CD14-positive monocyte (primary cell): ENCODE measurements at regions not wholly inside any gene's neighbourhood (a gene's known extent, or its start where the extent isn't known, plus 50 kb on each side); places are given as distances from the start of the nearest gene placed in this dataset.
"Not testable (repeated sequence)": the region's sequence is repeated elsewhere in the genome, so short reads cannot be mapped to it uniquely, and the experiment has no call there.

Experiments
- DNase-seq, 3 donors: peaks; one replicate each; pipeline ENCODE4 v3.0.0-alpha.2; 2011 to 2022
- H2AFZ ChIP-seq: 2 replicates; pipeline ENCODE4 v1.6.0; 2012; ENCODE audit warnings: mild to moderate bottlenecking, low read depth, low read length, inconsistent platforms; ENCODE audit not compliant: insufficient read depth, poor library complexity, severe bottlenecking
- H3K27ac ChIP-seq, 2 donors: 1 replicate in 1 of 2; 2 replicates in 1 of 2; pipeline ENCODE4 v1.5.1; 2012 to 2013; ENCODE audit warnings: low read length in 2 of 2, control low read depth in 1 of 2, inconsistent platforms in 1 of 2, low read depth in 1 of 2, mild to moderate bottlenecking in 1 of 2
- H3K27me3 ChIP-seq, 2 donors: one replicate each; pipeline versions ENCODE4 v1.6.0 to v1.6.1; 2011 to 2013; ENCODE audit warnings: low read length in 2 of 2; ENCODE audit not compliant: control insufficient read depth in 2 of 2, insufficient read depth in 2 of 2
- H3K36me3 ChIP-seq, 2 donors: replicated peaks in 1 of 2; 1 replicate in 1 of 2; 2 replicates in 1 of 2; pipeline versions ENCODE4 v1.5.1 to v1.6.1; 2012 to 2013; ENCODE audit warnings: low read length in 2 of 2, control low read depth in 1 of 2, inconsistent platforms in 1 of 2, mild to moderate bottlenecking in 1 of 2; ENCODE audit not compliant: insufficient read depth in 2 of 2, control insufficient read depth in 1 of 2
- H3K4me1 ChIP-seq, 2 donors: 1 replicate in 1 of 2; 2 replicates in 1 of 2; pipeline versions ENCODE4 v1.5.1 to v1.6.1; 2012 to 2013; ENCODE audit warnings: low read length in 2 of 2, control low read depth in 1 of 2, inconsistent platforms in 1 of 2, mild to moderate bottlenecking in 1 of 2, moderate library complexity in 1 of 2; ENCODE audit not compliant: insufficient read depth in 2 of 2, control insufficient read depth in 1 of 2
- H3K4me2 ChIP-seq: replicated peaks from 2 replicates; pipeline ENCODE3; 2012; ENCODE audit warnings: low read length, moderate library complexity, mild to moderate bottlenecking; ENCODE audit not compliant: poor library complexity, severe bottlenecking; ENCODE audit errors: extremely low read depth
- H3K4me3 ChIP-seq, 3 experiments: fragments of 200-600 bp in 1 of 3; sonication (generic) in 1 of 3; replicated peaks in 1 of 3; 1 replicate in 2 of 3; 2 replicates in 1 of 3; pipeline ENCODE4 v1.5.1; 2011 to 2013; ENCODE audit warnings: low read length in 3 of 3, mild to moderate bottlenecking in 3 of 3, control low read depth in 2 of 3, low read depth in 2 of 3, inconsistent platforms in 1 of 3, moderate library complexity in 1 of 3
- H3K79me2 ChIP-seq: 2 replicates; pipeline ENCODE4 v1.6.0; 2012; ENCODE audit warnings: mild to moderate bottlenecking, control low read depth, inconsistent platforms, low read length, moderate library complexity; ENCODE audit not compliant: insufficient read depth
- H3K9ac ChIP-seq: 2 replicates; pipeline ENCODE4 v1.6.0; 2017; ENCODE audit warnings: low read length, mild to moderate bottlenecking; ENCODE audit not compliant: insufficient read depth, poor library complexity, severe bottlenecking
- H3K9me3 ChIP-seq, 2 donors: replicated peaks in 1 of 2; 1 replicate in 1 of 2; 2 replicates in 1 of 2; pipeline versions ENCODE4 v1.5.1 to v1.6.1; 2012 to 2013; ENCODE audit warnings: low read length in 2 of 2, control low read depth in 1 of 2; ENCODE audit not compliant: control insufficient read depth in 1 of 2, insufficient read depth in 1 of 2
- H4K20me1 ChIP-seq: 2 replicates; pipeline ENCODE4 v1.6.0; 2012; ENCODE audit warnings: mild to moderate bottlenecking, low read length, control low read depth, moderate library complexity; ENCODE audit not compliant: insufficient read depth
- H3K27ac Mint-ChIP-seq, 7 donors: one replicate each; pipeline ENCODE4 v1.8.0; 2020; ENCODE audit warnings: mild to moderate bottlenecking in 7 of 7, mixed read lengths in 7 of 7, moderate library complexity in 6 of 7, inconsistent platforms in 2 of 7
- H3K27me3 Mint-ChIP-seq, 3 donors: one replicate each; pipeline ENCODE4 v1.8.0; 2021 to 2022; ENCODE audit warnings: low read depth in 3 of 3, mild to moderate bottlenecking in 3 of 3, mixed read lengths in 3 of 3, moderate library complexity in 3 of 3, inconsistent platforms in 1 of 3
- H3K36me3 Mint-ChIP-seq, 2 donors: one replicate each; pipeline ENCODE4 v1.8.0; 2020; ENCODE audit warnings: mixed read lengths in 2 of 2, inconsistent platforms in 1 of 2, mild to moderate bottlenecking in 1 of 2
- H3K4me1 Mint-ChIP-seq: one replicate; pipeline ENCODE4 v1.8.0; 2020; ENCODE audit warnings: mild to moderate bottlenecking, mixed read lengths
- H3K4me3 Mint-ChIP-seq, 2 donors: one replicate each; pipeline ENCODE4 v1.8.0; 2020; ENCODE audit warnings: mild to moderate bottlenecking in 2 of 2, mixed read lengths in 2 of 2, moderate library complexity in 1 of 2
- H3K9me3 Mint-ChIP-seq, 7 donors: one replicate each; pipeline ENCODE4 v1.8.0; 2020 to 2022; ENCODE audit warnings: mixed read lengths in 7 of 7, mild to moderate bottlenecking in 6 of 7, moderate library complexity in 6 of 7, inconsistent platforms in 2 of 7
- WGBS: methylation state at CpG from one replicate; pipeline ENCODE4 v1.1.5; 2013; ENCODE audit warnings: missing lambda C conversion rate; ENCODE audit not compliant: insufficient coverage; 5-methylcytosine and 5-hydroxymethylcytosine counted together
- intact Hi-C, 2 donors: fragments of 100-400 bp; cut with micrococcal nuclease; formaldehyde crosslinking; loops; one replicate each; pipeline versions ENCODE4 v1.15.0 to v1.15.1; 2023
- TF ChIP-seq, protein P1 (sequence below): fragments of 200-600 bp; IDR thresholded peaks from one replicate; pipeline ENCODE4 v1.8.0; 2022; ENCODE audit warnings: antibody characterized with exemption, mild to moderate bottlenecking

DNA sequence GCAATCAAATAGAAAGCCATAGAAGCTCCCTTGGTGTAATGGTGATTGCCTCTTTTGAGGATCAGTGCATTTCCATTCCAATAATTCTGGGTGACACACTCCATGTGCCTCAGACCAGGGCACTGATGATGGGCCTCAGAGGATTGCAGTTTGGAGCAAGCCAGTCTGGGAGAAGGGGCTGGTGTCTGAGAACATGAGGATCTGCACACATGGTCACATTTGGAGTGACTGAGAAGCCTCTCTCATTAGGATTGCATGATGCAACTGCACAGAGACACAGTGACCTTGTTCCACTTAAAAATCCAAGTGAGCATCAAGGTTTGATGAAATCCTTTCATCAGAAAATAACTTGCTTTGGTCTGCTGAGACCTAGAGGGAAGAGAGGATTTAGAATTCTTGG is 216.4 kb downstream of the ANKRD30B start:
- DNase-seq: no peak
- Histone ChIP-seq H3K27me3 (no peaks in the 10 kb centered on the region), H3K9me3 (peaks cover 0 to 18% of the 10 kb centered on the region in 2 donors), H3K36me3 (no peaks in the 10 kb centered on the region), H3K27ac (no peak overlapping the region), H3K4me1 (no peaks in the 10 kb centered on the region), H4K20me1 (no peaks in the 10 kb centered on the region), H2AFZ (no peak overlapping the region), H3K4me3 (no peak overlapping the region), H3K9ac (no peak overlapping the region), H3K4me2 (no peak overlapping the region), H3K79me2 (no peaks in the 10 kb centered on the region)
- H3K4me1 Mint-ChIP-seq: no peaks in the 10 kb centered on the region
- peaks cover 0 to 3% (median 2%) of the 10 kb centered on the region in 3 donors for H3K27me3 Mint-ChIP-seq
- intact Hi-C loops: no loop called here
- no peaks in the 10 kb centered on the region for H3K36me3 Mint-ChIP-seq
- H3K4me3 Mint-ChIP-seq: no peak overlapping the region
- TF ChIP-seq, protein P1, sequence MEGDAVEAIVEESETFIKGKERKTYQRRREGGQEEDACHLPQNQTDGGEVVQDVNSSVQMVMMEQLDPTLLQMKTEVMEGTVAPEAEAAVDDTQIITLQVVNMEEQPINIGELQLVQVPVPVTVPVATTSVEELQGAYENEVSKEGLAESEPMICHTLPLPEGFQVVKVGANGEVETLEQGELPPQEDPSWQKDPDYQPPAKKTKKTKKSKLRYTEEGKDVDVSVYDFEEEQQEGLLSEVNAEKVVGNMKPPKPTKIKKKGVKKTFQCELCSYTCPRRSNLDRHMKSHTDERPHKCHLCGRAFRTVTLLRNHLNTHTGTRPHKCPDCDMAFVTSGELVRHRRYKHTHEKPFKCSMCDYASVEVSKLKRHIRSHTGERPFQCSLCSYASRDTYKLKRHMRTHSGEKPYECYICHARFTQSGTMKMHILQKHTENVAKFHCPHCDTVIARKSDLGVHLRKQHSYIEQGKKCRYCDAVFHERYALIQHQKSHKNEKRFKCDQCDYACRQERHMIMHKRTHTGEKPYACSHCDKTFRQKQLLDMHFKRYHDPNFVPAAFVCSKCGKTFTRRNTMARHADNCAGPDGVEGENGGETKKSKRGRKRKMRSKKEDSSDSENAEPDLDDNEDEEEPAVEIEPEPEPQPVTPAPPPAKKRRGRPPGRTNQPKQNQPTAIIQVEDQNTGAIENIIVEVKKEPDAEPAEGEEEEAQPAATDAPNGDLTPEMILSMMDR: no peak
- H3K9me3 Mint-ChIP-seq: peaks cover 2 to 14% (median 3%) of the 10 kb centered on the region in 7 donors
- no peak overlapping the region for H3K27ac Mint-ChIP-seq

DNA sequence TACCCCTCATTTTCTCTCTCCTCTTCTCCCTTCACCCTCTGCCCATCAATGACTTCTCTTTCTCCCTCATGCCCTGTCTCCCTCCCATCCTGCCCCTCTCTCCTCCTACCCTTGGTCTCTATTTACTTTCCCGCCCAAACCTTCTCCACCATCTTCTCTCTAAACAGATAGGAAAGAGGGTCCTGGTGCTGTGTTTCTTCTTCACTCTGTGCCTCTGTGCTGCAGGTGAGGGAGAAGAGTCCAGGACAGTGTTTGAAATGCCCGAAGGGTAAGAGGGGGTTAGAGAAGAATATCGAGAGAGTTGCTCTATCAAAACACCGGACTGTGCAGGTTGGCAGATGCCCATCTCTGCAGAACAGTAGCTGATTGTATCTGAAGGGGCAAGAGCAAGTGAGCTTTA is 217.0 kb downstream of the ANKRD30B start:
- H4K20me1 ChIP-seq, H3K36me3 Mint-ChIP-seq, H3K27ac ChIP-seq, H3K4me1 ChIP-seq, H3K9ac ChIP-seq, H3K79me2 ChIP-seq, H3K36me3 ChIP-seq, H3K27me3 Mint-ChIP-seq, H3K4me2 ChIP-seq, H3K4me1 Mint-ChIP-seq, DNase-seq, H3K4me3 ChIP-seq, H3K27ac Mint-ChIP-seq, intact Hi-C loops, H3K4me3 Mint-ChIP-seq, H2AFZ ChIP-seq, H3K27me3 ChIP-seq: not testable (repeated sequence)
- H3K9me3 Mint-ChIP-seq: peaks cover 2 to 14% (median 3%) of the 10 kb centered on the region in 7 donors
- WGBS: no CpG with 5 or more reads among the region's 4 CpGs
- H3K9me3 ChIP-seq: peaks cover 0 to 15% of the 10 kb centered on the region in 2 donors
